GM12892 (cell line): ENCODE measurements at regions not wholly inside any gene's neighbourhood (a gene's known extent, or its start where the extent isn't known, plus 50 kb on each side); places are given as distances from the start of the nearest gene placed in this dataset.

Source experiments
- DNase-seq: peaks from one replicate; pipeline ENCODE4 v3.0.0; 2011; ENCODE audit not compliant: insufficient read length
- FAIRE-seq: peaks from 2 replicates; lab custom pipeline; 2011; peaks lifted over from hg19 to GRCh38; lab: Jason Lieb, UNC
- POLR2A ChIP-seq: IDR thresholded peaks from 2 replicates; pipeline ENCODE4 v1.6.1; 2011; ENCODE audit warnings: low read depth, low read length, control low read depth
- POLR2AphosphoS5 ChIP-seq: IDR thresholded peaks from 2 replicates; pipeline ENCODE4 v1.6.1; 2011; ENCODE audit warnings: low read depth, low read length, control low read depth
- TAF1 ChIP-seq: IDR thresholded peaks from 2 replicates; pipeline ENCODE4 v1.6.1; 2011; ENCODE audit warnings: low read depth, mild to moderate bottlenecking, control low read depth, low read length, borderline replicate concordance

GRCh38 chr2:219886615-219887014 lies 259.2 kb downstream of the SLC4A3 start:
- TF ChIP-seq POLR2A (no peak), TAF1 (no peak), POLR2AphosphoS5 (no peak)
- FAIRE-seq (no peak), DNase-seq (no peak)

- DNase-seq (no peak), FAIRE-seq (no peak)
- no peak for TF ChIP-seq TAF1
- no peak for TF ChIP-seq POLR2A
These were observed 260.4 kb downstream of the SLC4A3 start for GRCh38 chr2:219887870-219888269.

GRCh38 chr2:219893541-219893940 lies 266.1 kb downstream of the SLC4A3 start:
- FAIRE-seq = no peak
- TF ChIP-seq POLR2AphosphoS5 (no peak), POLR2A (no peak), TAF1 (no peak)
- DNase-seq = no peak

- TF ChIP-seq POLR2AphosphoS5 = no peak
- no peak for TF ChIP-seq POLR2A
- no peak for TF ChIP-seq TAF1
- DNase-seq = no peak
- no peak for FAIRE-seq
These were observed 270.0 kb downstream of the SLC4A3 start for GRCh38 chr2:219897456-219897855.

- peak; percentile 76 for FAIRE-seq
- TF ChIP-seq POLR2A (no peak), TAF1 (no peak), POLR2AphosphoS5 (no peak)
- DNase-seq = no peak
These were observed 273.7 kb downstream of the SLC4A3 start for GRCh38 chr2:219901155-219901554.

- DNase-seq = no peak
- FAIRE-seq = no peak
- TF ChIP-seq POLR2AphosphoS5 (no peak), TAF1 (no peak), POLR2A (no peak)
These were observed 275.6 kb downstream of the SLC4A3 start for GRCh38 chr2:219902891-219903552.

- DNase-seq (no peak), FAIRE-seq (no peak)
- TF ChIP-seq POLR2AphosphoS5 = no peak
- no peak for TF ChIP-seq POLR2A
- TF ChIP-seq TAF1 = no peak
These were observed 278.2 kb downstream of the SLC4A3 start for GRCh38 chr2:219905640-219906039.

GRCh38 chr2:219906114-219907010 lies 278.9 kb downstream of the SLC4A3 start:
- DNase-seq (no peak), FAIRE-seq (no peak)
- TF ChIP-seq POLR2A = no peak
- TF ChIP-seq TAF1 = no peak

- TF ChIP-seq POLR2A (no peak), TAF1 (no peak), POLR2AphosphoS5 (no peak)
- FAIRE-seq = no peak
- DNase-seq = no peak
These were observed 279.6 kb downstream of the SLC4A3 start for GRCh38 chr2:219907011-219907365.

GRCh38 chr2:219908538-219908937 lies 281.1 kb downstream of the SLC4A3 start:
- FAIRE-seq (no peak), DNase-seq (no peak)
- no peak for TF ChIP-seq POLR2A
- TF ChIP-seq POLR2AphosphoS5 = no peak
- no peak for TF ChIP-seq TAF1

GRCh38 chr2:219911541-219911940 lies 284.1 kb downstream of the SLC4A3 start:
- no peak for DNase-seq
- no peak for FAIRE-seq
- TF ChIP-seq POLR2AphosphoS5 (no peak), POLR2A (no peak), TAF1 (no peak)

- no peak for DNase-seq
- no peak for FAIRE-seq
- TF ChIP-seq POLR2AphosphoS5 (no peak), POLR2A (no peak), TAF1 (no peak)
These were observed 285.1 kb downstream of the SLC4A3 start for GRCh38 chr2:219912491-219912921.

GRCh38 chr2:219914577-219914976 lies 287.1 kb downstream of the SLC4A3 start:
- TF ChIP-seq POLR2AphosphoS5 (no peak), POLR2A (no peak), TAF1 (no peak)
- FAIRE-seq (no peak), DNase-seq (no peak)
